HS-27A (cell line): ENCODE measurements at regions not wholly inside any gene's neighbourhood (a gene's known extent, or its start where the extent isn't known, plus 50 kb on each side); places are given as distances from the start of the nearest gene placed in this dataset.
"Not testable (repeated sequence)": the region's sequence is repeated elsewhere in the genome, so short reads cannot be mapped to it uniquely, and the experiment has no call there.

Experiments used
- DNase-seq: peaks from one replicate; pipeline ENCODE4 v3.0.0-alpha.2; 2012; ENCODE audit warnings: low read depth, missing footprints

DNA sequence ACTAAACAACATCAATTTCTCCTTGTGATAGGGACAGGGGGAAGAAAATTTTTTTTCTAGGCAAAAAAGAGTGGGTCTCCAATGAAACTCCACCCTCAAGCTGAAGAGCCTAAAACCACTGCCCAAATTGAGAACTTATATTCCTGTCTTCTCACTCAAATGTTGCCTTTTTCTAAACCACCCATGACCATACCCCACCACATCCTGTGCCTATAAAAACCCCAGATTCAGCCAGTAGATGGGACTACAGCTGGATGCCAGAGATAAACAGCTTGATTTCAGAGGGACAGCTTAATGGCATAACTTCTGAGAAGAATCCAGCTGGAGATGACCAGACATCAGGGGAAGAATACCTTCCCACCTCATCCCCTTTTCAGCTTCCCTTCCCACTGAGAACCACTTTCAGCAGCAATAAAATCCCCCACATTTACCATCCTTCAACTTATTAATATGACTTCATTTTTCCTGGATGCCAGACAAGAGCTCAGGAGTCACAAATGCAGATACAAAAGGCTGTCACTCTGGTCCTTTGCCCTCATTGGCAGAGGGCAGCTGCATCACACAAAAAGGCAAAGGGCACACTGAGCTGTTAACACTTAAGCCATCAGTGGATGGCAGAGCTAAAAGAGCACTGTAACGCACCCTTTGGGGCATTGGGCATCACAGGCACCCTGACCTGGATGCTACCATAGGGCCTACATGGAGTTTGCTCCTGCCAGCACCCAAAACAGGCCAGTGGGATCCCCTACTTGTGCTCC is 972.5 kb upstream of the CTNND2 start:
- DNase-seq: no peak

- no peak for DNase-seq
These were observed 966.8 kb upstream of the CTNND2 start for GRCh38 chr5:12870872-12871539.

- peak; percentile 60 for DNase-seq
These were observed 961.3 kb upstream of the CTNND2 start for GRCh38 chr5:12865529-12865928.

DNA sequence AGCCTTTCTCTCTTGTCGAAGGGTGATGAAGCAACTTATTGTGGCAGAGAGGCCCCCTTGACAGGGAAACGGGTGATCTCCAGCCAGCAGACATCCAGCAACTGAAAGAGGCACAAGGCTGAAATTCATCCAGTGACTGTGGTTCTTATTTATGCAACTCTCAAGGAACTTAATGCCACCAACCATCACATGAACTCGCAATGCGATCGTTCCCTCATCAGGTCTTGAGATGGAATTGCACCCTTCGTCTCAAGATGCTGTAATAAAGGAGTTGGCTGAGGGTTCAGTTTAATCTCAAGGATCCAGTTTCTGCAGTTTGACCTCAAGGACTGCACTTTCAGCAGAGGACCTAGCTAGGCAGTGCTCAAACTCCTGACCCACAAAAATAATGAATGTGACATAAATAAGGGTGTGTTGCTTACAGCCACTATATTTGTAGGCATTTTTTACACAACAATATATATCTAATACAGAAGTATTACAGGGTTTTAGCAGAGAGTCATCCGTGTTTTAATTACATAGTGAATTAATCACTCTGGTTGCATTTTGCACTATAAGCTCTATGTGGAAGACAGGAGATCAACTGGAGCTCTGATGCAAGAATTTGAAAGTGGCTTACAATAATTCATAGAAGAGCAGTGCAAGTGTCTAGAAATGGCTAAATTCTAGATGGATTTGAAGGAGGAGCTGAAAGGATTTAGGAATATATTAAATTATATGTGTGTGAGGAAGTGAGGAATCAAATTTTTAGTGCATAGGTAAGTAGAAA is 957.8 kb upstream of the CTNND2 start:
- peak; percentile 11 for DNase-seq

DNA sequence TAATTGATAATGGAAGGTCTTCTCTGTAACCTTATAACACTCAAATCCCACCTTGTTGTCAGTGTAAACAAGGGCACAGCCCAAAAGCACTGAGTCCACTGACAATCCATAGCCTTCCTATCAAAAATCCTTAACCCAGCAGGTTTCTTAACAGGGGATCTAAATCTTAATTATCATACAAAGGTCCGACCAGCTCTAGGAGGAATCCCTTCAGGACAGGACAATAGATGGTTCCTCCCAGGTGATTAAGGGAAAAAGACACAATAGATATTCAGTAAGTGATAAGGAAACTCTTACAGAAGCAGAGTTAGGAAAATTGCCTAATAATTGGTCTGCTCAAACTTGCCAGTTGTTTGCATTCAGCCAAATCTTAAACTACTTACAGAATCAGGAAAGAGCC is 951.9 kb upstream of the CTNND2 start:
- not testable (repeated sequence) for DNase-seq

GRCh38 chr5:12854386-12854785 is 950.1 kb upstream of the CTNND2 start:
- no peak for DNase-seq

DNA sequence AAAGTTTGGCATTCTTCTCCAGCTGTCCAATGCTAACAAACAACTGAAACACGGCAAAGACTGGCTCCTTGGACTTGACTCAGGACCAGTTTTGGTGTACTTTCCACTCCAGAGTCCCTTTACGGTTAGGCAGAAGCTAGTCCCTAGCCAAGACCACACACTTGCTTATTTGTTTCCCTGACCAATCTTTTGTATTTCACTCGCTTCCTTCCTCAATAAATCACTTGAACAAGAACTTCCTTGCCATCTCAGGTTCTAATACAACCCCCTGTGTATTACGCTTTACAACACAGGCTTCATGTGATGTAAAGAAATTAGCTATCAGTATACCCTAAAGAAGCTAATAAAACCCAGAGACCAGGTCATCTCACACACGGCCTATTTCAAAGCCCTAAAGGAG is 947.5 kb upstream of the CTNND2 start:
- DNase-seq: no peak

GRCh38 chr5:12848709-12849108 is 944.5 kb upstream of the CTNND2 start:
- no peak for DNase-seq

DNA sequence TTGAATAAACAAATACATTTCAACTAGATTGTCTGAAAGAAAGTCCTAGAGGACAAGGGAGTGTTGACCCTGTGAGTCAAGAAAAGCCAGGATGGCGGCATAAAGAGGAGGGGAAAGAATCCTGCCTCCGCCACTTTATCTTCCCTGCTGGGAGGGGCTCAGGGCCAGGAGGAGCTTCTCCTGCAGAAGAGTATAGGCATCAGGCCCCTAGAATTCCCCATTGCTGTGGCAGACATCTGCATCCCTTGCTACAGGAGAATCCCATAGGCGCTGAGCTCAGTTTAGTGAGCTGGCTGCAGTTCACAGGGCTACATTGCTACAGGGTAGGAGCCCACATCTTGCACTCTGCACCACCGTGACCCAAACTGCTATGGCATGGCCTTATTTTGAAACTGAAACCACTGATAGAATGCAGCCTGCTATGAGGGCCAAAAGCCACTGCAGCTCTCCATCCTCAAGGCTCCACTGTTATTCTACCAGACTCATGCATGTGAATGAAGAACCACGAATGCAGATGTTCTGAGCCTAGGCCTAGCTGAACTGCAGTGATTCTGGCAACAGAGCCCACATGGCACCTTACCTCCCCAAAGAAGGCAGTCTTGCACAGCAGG is 941.4 kb upstream of the CTNND2 start:
- DNase-seq: no peak

GRCh38 chr5:12840972-12841371 is 936.7 kb upstream of the CTNND2 start:
- no peak for DNase-seq

- DNase-seq: no peak
These were observed 933.3 kb upstream of the CTNND2 start for GRCh38 chr5:12837592-12837991.

DNA sequence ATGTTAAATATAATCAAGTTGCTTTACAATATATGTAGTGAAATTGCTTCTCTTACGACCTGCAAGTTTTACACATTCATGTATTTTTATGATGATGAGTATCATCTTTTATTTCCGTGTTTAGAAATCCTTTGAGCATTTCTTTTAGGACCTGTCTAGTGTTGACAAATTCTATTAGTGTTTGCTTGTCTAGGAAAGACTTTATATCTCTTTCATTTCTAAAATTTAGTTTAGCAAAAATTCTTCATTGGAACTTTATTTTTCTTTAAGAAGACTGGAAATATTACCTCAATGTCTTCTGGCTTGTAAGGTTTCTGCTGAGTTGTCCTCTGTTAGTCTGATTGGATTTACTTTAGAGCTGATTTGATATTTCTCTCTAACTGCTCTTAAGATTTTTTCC is 920.9 kb upstream of the CTNND2 start:
- no peak for DNase-seq

DNA sequence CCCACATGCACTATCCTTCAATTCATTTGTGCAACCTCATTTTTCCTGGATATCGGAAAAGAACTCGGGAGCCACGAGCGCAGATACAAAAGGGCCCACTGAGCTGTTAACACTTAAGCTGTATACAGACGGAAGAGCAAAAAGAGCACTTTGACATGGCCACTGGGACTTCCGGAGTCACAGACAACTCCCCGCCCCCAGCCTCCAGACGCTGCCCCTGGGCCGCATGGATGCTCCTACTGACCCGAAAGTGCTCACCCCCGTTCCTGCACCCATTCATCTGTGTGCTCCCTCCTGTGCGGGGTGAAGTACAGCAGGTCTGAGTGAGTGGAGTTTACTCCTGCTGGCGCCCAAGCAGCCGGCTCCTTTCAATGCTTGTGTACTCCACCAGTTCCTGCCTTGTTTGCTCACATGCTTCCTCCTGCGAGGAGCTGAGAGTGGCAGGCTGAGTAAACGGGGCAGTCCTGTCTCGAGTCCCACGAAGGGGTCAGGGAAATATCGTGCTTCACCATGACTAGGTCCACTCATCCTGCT is 901.0 kb upstream of the CTNND2 start:
- no peak for DNase-seq

GRCh38 chr5:12799165-12799564 is 894.9 kb upstream of the CTNND2 start:
- no peak for DNase-seq

GRCh38 chr5:12795333-12795663 is 891.1 kb upstream of the CTNND2 start:
- DNase-seq: no peak

DNA sequence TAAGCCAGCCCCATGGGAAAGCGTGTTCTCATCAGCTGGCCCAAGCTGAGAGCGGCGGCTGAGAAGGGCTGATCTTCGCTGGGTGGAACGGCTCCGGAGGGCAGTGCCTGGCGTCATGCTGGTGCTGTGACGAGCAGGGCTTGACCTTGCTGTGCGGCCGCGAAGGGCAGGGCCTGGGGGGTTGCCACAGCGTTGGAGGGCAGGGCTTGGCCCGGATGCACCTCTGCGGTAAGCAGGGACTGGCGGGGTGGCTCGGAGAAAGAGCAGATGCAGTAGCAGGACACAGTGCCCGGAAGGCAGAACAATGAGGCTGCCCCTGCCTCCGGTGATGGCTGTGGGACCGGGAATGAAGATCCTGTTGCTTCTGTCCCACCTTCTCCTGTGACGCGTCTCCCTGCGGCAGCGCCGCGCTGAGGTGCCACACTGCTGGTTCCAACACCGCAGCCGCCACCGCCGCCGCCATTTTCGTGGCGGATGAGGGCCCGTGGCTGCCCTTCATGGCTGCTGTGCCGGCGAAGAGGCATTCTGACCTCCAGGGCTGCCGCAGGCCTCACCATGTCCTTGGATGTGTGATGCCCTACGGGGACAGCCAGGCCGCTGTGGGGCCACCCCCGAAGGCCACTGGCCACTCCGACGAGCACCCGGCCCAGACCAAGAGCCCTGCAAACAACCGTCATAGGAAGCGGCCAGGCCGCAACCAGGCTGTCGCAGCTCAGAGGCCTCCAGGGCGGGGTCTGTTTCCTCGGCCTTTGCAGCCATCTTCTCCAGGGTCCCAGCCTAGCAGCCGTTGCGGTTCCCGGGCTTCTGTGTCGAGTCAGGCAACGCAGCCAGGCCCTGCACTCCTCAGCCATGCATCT is 890.5 kb upstream of the CTNND2 start:
- DNase-seq: no peak

- no peak for DNase-seq
These were observed 889.1 kb upstream of the CTNND2 start for GRCh38 chr5:12793373-12793772.

DNA sequence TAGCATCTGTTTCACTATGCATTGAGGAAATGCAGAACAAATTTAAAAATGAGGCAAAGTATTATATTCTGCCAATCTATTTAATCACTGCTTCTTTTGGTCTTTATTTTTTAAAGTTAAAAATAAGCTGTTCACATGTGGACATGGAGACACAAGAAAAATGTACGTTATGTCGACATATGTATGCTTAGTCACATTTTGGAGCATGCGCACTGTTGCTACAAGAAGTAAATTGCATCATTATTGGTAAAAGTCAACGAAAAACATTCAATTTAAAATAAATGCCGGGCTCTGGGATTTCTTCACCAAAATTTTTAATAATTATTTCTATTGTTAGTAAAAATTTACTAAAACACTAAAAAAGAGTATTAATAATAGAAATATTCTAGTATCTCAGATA is 876.3 kb upstream of the CTNND2 start:
- no peak for DNase-seq

GRCh38 chr5:12777342-12777741 is 873.1 kb upstream of the CTNND2 start:
- no peak for DNase-seq

DNA sequence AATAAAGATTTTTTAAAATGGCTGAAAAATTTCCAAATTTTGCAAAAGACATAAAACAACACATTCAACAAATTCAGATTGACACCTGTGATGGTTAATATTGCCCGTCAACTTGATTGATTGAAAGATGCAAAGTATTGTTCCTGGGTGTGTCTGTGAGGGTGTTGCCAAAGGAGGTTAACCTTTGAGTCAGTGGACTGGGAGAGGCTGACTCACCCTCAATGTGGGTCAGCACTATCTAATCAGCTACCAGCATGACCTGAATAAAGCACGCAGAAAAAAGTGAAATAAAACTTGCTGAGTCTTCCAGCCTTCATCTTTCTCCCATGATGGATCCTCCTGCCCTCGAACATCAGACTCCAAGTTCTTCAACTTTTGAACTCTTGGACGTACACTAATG is 868.0 kb upstream of the CTNND2 start:
- no peak for DNase-seq

DNA sequence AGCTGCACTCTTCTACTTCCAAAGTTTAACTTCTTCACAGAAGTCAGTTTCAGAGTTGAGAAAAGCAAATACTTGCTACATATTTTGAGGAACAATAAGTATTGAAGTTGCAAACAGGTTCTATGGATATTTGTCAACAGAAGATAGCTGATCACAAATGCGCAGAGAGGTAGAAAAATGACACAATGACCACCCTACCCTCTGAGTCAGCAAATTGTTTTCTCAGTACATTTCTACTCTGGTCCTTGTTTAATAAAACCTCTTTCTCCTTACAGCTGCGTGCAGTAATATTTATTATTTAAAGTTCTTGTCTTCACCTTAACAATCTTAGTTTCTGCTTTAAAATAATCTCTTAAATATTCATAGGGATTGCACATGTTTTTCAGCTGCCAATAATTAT is 855.1 kb upstream of the CTNND2 start:
- DNase-seq: no peak

- DNase-seq: no peak
These were observed 852.8 kb upstream of the CTNND2 start for GRCh38 chr5:12757035-12757434.
